ENCODE measurements at regions not wholly inside any gene's neighbourhood (a gene's known extent, or its start where the extent isn't known, plus 50 kb on each side); places are given as distances from the start of the nearest gene placed in this dataset.

GRCh38 chr14:78104160-78104559 is 66.0 kb upstream of the NRXN3 start:
- H3K9me3 Mint-ChIP-seq, result no peaks in the 10 kb centered on the region; a peak in 1 of 5 replicates
- Histone ChIP-seq H2BK12ac (ENCODE audit: insufficient read length, low read depth, low read length) (no peak overlapping the region), H3K9ac (ENCODE audit: extremely low read depth, insufficient read length, low read length) (no peak overlapping the region), H3K79me2 (ENCODE audit: insufficient read depth, low read length) (no peaks in the 10 kb centered on the region), H3K18ac (ENCODE audit: insufficient read length, low read depth, low read length) (no peak overlapping the region), H2AFZ (ENCODE audit: low read length) (no peak overlapping the region), H4K20me1 (ENCODE audit: control insufficient read depth, insufficient read depth, insufficient read length) (no peaks in the 10 kb centered on the region), H2AK5ac (ENCODE audit: insufficient read length, low read length) (no peak overlapping the region), H2BK20ac (ENCODE audit: low read depth, low read length, poor library complexity, severe bottlenecking) (no peak overlapping the region), H2BK15ac (ENCODE audit: low read depth, low read length) (no peak overlapping the region), H2BK120ac (ENCODE audit: low read depth, low read length, poor library complexity, severe bottlenecking) (no peak overlapping the region), H3T11ph (ENCODE audit: low read length) (no peak overlapping the region), H3K4me1 (ENCODE audit: insufficient read depth, low read length) (no peaks in the 10 kb centered on the region), H3K56ac (ENCODE audit: insufficient read length, low read depth, low read length) (no peak overlapping the region), H4K5ac (ENCODE audit: insufficient read length, low read depth, low read length) (no peak overlapping the region), H3K79me1 (ENCODE audit: insufficient read depth, low read depth, low read length, poor library complexity, severe bottlenecking) (no peaks in the 10 kb centered on the region), H3K23me2 (ENCODE audit: insufficient read length, low read depth, low read length, poor library complexity, severe bottlenecking) (no peaks in the 10 kb centered on the region), H3K4me2 (ENCODE audit: insufficient read depth, insufficient read length, low read length) (no peak overlapping the region), H3K9me3 (ENCODE audit: control insufficient read depth, low read depth, low read length) (no peaks in the 10 kb centered on the region), H2BK5ac (ENCODE audit: insufficient read length, low read length) (no peak overlapping the region), H4K8ac (replicated peaks; ENCODE audit: insufficient read length, low read depth, low read length) (no peak overlapping the region), H3K27ac (ENCODE audit: insufficient read length, low read depth, low read length) (no peak overlapping the region), H3K27me3 (ENCODE audit: insufficient read depth, low read length) (no peaks in the 10 kb centered on the region), H3K4ac (ENCODE audit: low read depth, low read length) (no peak overlapping the region), H3K14ac (ENCODE audit: insufficient read depth, low read length) (no peak overlapping the region), H3K23ac (ENCODE audit: insufficient read length, low read depth, low read length) (no peak overlapping the region), H4K91ac (ENCODE audit: insufficient read length, low read depth, low read length) (no peak overlapping the region)
- no peak overlapping the region for H3K4me3 Mint-ChIP-seq
- peaks cover 1% of the 10 kb centered on the region; the same call in 1 of the 2 replicates for H3K27me3 Mint-ChIP-seq (ENCODE audit: low read depth)
- no peak for DNase-seq
- peaks cover 0 to 8% of the 10 kb centered on the region in 2 experiments; a peak in 2 of 4 replicates for H3K4me1 Mint-ChIP-seq
- no peak for TF ChIP-seq CTCF (conservative IDR thresholded peaks at IDR 0.05)
- WGBS (ENCODE audit: extremely low coverage, insufficient read length, low lambda C conversion rate), result no CpG with 5 or more reads among the region's 7 CpGs
- no peaks in the 10 kb centered on the region for H3K36me3 Mint-ChIP-seq (ENCODE audit: insufficient read depth in 1 of 3, low read depth in 3 of 3)
- H3K27ac Mint-ChIP-seq, result no peak overlapping the region; a peak in 1 of 7 replicates
